HCT116 (cell line): ENCODE measurements at regions not wholly inside any gene's neighbourhood (a gene's known extent, or its start where the extent isn't known, plus 50 kb on each side); places are given as distances from the start of the nearest gene placed in this dataset.

Source experiments
- ATAC-seq: fragments of 200-7000 bp; cut with Tn5 transposase; 2 replicates; pipeline ENCODE4 v1.9.1; 2020; ENCODE audit warnings: mild to moderate bottlenecking, moderate library complexity
- BruUV-seq: library from RNA; stranded (reverse); fragments of 400-500 nt; replicated peaks from 2 replicates; lab custom pipeline; 2021; lab: Mats Ljungman, UMichigan
- CTCF ChIA-PET: fragments of 300-600 bp; sonication (Branson Sonifier 250); formaldehyde crosslinking; loops from one replicate; lab custom pipeline; 2021; ENCODE audit warnings: antibody characterized with exemption; lab: Charles Lee
- POLR2A ChIA-PET: fragments of 300-600, 350-600 bp; sonication (Branson Sonifier 250); formaldehyde crosslinking; loops from one replicate; lab custom pipeline; 2021; ENCODE audit warnings: antibody characterized with exemption; lab: Charles Lee
- RAD21 ChIA-PET, 2 experiments: fragments of 300-600 bp; sonication (Branson Sonifier 250); formaldehyde crosslinking; loops; one replicate each; lab custom pipeline; 2023; ENCODE audit warnings: low total read pairs in 2 of 2; ENCODE audit not compliant: uncharacterized antibody in 2 of 2, unreplicated experiment in 2 of 2, low non-redundant PET in 1 of 2; lab: Charles Lee
- DNase-seq: peaks from one replicate; pipeline ENCODE4 v3.0.0-alpha.2; 2010; ENCODE audit warnings: low read depth, low spot score
- H2AFZ ChIP-seq: fragments of 200-600 bp; shearing (Covaris generic), sonication (generic); 2 replicates; pipeline ENCODE4 v1.6.1; 2017; ENCODE audit warnings: low read depth, mixed run types, mixed read lengths, antibody characterized with exemption, low read length; ENCODE audit not compliant: poor library complexity, severe bottlenecking
- H3K27ac ChIP-seq: 2 replicates; pipeline ENCODE4 v1.5.1; 2012; ENCODE audit warnings: low read depth, low read length
- H3K27me3 ChIP-seq: fragments of 200-600 bp; sonication (generic); 2 replicates; pipeline ENCODE4 v1.6.1; 2016; ENCODE audit warnings: mixed run types, low read length, mixed read lengths; ENCODE audit not compliant: insufficient read depth
- H3K36me3 ChIP-seq, 2 experiments: fragments of 200-500 bp in 1 of 2; fragments of 200-600 bp in 1 of 2; sonication (Bioruptor generic) in 1 of 2; sonication (generic) in 1 of 2; 2 replicates each; pipeline versions ENCODE4 v1.5.1 to v1.6.1; 2014 to 2016; ENCODE audit warnings: low read length in 2 of 2, inconsistent platforms in 1 of 2, mixed read lengths in 1 of 2, mixed run types in 1 of 2; ENCODE audit not compliant: insufficient read depth in 2 of 2, control insufficient read depth in 1 of 2
- H3K4me1 ChIP-seq, 2 experiments: fragments of 200-600 bp in 1 of 2; sonication (generic) in 1 of 2; 2 replicates each; pipeline versions ENCODE4 v1.5.1 to v1.6.1; 2012 to 2017; ENCODE audit warnings: low read length in 2 of 2, inconsistent platforms in 1 of 2, mild to moderate bottlenecking in 1 of 2, mixed read lengths in 1 of 2, mixed run types in 1 of 2, moderate library complexity in 1 of 2; ENCODE audit not compliant: insufficient read depth in 2 of 2, control insufficient read depth in 1 of 2
- H3K4me2 ChIP-seq: fragments of 200-600 bp; sonication (generic); 2 replicates; pipeline ENCODE4 v1.6.1; 2017; ENCODE audit warnings: mixed run types, low read length, mixed read lengths
- H3K4me3 ChIP-seq, 2 experiments: fragments of 200-600 bp in 1 of 2; sonication (generic) in 1 of 2; replicated peaks in 1 of 2; 2 replicates each; pipeline ENCODE4 v1.5.1; 2011 to 2016; ENCODE audit warnings: low read length in 2 of 2, control low read depth in 1 of 2, low read depth in 1 of 2, mild to moderate bottlenecking in 1 of 2, mixed read lengths in 1 of 2, mixed run types in 1 of 2
- H3K79me2 ChIP-seq: fragments of 200-600 bp; sonication (generic); 2 replicates; pipeline ENCODE4 v1.6.1; 2017; ENCODE audit warnings: mild to moderate bottlenecking, mixed run types, low read length, moderate library complexity, mixed read lengths; ENCODE audit not compliant: insufficient read depth
- H3K9ac ChIP-seq: fragments of 200-600 bp; sonication (generic); 2 replicates; pipeline ENCODE4 v1.6.1; 2016; ENCODE audit warnings: low read length, mixed read lengths
- H3K9me2 ChIP-seq: fragments of 200-600 bp; sonication (generic), shearing (Covaris generic); 2 replicates; pipeline ENCODE4 v1.6.1; 2017; ENCODE audit warnings: mixed run types, mild to moderate bottlenecking, moderate library complexity; ENCODE audit not compliant: insufficient read depth
- H3K9me3 ChIP-seq, 2 experiments: fragments of 200-500 bp in 1 of 2; fragments of 200-600 bp in 1 of 2; sonication (Bioruptor generic) in 1 of 2; sonication (generic) in 1 of 2; 2 replicates each; pipeline ENCODE4 v1.6.1; 2014 to 2017; ENCODE audit warnings: low read length in 2 of 2, mixed read lengths in 2 of 2, inconsistent platforms in 1 of 2, low read depth in 1 of 2, mild to moderate bottlenecking in 1 of 2, mixed run types in 1 of 2, moderate library complexity in 1 of 2; ENCODE audit not compliant: control insufficient read depth in 1 of 2, insufficient read depth in 1 of 2
- H4K20me1 ChIP-seq: fragments of 200-600 bp; sonication (generic), shearing (Covaris generic); 2 replicates; pipeline ENCODE4 v1.6.1; 2017; ENCODE audit warnings: mixed run types, mild to moderate bottlenecking, moderate library complexity; ENCODE audit not compliant: insufficient read depth
- ATF3 ChIP-seq: IDR thresholded peaks from 2 replicates; pipeline ENCODE4 v1.6.1; 2012
- CEBPB ChIP-seq: IDR thresholded peaks from 2 replicates; pipeline ENCODE4 v1.6.1; 2012; ENCODE audit warnings: low read depth
- CTCF ChIP-seq, 3 experiments: fragments of 200-600 bp in 1 of 3; sonication (generic) in 1 of 3; IDR thresholded peaks in 2 of 3; conservative IDR thresholded peaks in 1 of 3; 2 replicates each; pipeline ENCODE4 v1.5.1; 2012 to 2017; ENCODE audit warnings: low read depth in 2 of 3, low read length in 2 of 3, antibody characterized with exemption in 1 of 3, borderline replicate concordance in 1 of 3, control low read depth in 1 of 3, mild to moderate bottlenecking in 1 of 3, mixed read lengths in 1 of 3, mixed run types in 1 of 3, moderate library complexity in 1 of 3; ENCODE audit not compliant: insufficient read depth in 1 of 3
- EGR1 ChIP-seq: IDR thresholded peaks from 2 replicates; pipeline ENCODE4 v1.6.1; 2012; ENCODE audit warnings: low read depth
- ELF1 ChIP-seq: IDR thresholded peaks from 2 replicates; pipeline ENCODE4 v1.6.1; 2012; ENCODE audit warnings: low read depth, borderline replicate concordance
- EZH2phosphoT487 ChIP-seq: fragments of 200-600 bp; IDR thresholded peaks from 2 replicates; pipeline ENCODE4 v1.6.1; 2018; ENCODE audit warnings: antibody characterized with exemption, borderline replicate concordance
- JUND ChIP-seq: IDR thresholded peaks from 2 replicates; pipeline ENCODE4 v1.6.1; 2012
- MAX ChIP-seq: IDR thresholded peaks from 2 replicates; pipeline ENCODE4 v1.6.1; 2012
- POLR2A ChIP-seq: IDR thresholded peaks from 2 replicates; pipeline ENCODE4 v1.7.0; 2011; ENCODE audit warnings: borderline replicate concordance; ENCODE audit not compliant: insufficient read depth, insufficient read length; ENCODE audit errors: extremely low read depth
- POLR2AphosphoS5 ChIP-seq: IDR thresholded peaks from 2 replicates; pipeline ENCODE4 v1.6.1; 2011; ENCODE audit warnings: mild to moderate bottlenecking, low read depth, low read length, moderate library complexity
- REST ChIP-seq: IDR thresholded peaks from 2 replicates; pipeline ENCODE4 v1.6.1; 2012; ENCODE audit warnings: low read depth
- SP1 ChIP-seq: IDR thresholded peaks from 2 replicates; pipeline ENCODE4 v1.6.1; 2012; ENCODE audit warnings: low read depth
- SRF ChIP-seq: IDR thresholded peaks from 2 replicates; pipeline ENCODE4 v1.6.1; 2012; ENCODE audit warnings: low read depth
- TCF7L2 ChIP-seq: IDR thresholded peaks from 2 replicates; pipeline ENCODE4 v1.7.0; 2011; ENCODE audit warnings: borderline replicate concordance, inconsistent platforms; ENCODE audit not compliant: insufficient read depth, insufficient read length; ENCODE audit errors: extremely low read depth
- ZNF274 ChIP-seq: fragments of 200-500 bp; sonication (Bioruptor generic); IDR thresholded peaks from 2 replicates; pipeline ENCODE4 v1.6.1; 2014; ENCODE audit warnings: mild to moderate bottlenecking, low read depth, low read length, inconsistent platforms
- intact Hi-C: fragments of 100-400 bp; cut with micrococcal nuclease; formaldehyde crosslinking; loops from 2 replicates; pipeline ENCODE4 v1.10.0; 2022

- POLR2A ChIA-PET = no interaction called here
- H4K20me1 ChIP-seq = no peaks in the 10 kb centered on the region
- H3K36me3 ChIP-seq = no peaks in the 10 kb centered on the region
- intact Hi-C loops = no loop called here
- RAD21 ChIA-PET = no interaction called here
- ATAC-seq (no peak), DNase-seq (no peak)
- no peak overlapping the region for H3K4me3 ChIP-seq
- H3K27me3 ChIP-seq = no peaks in the 10 kb centered on the region
- H3K4me2 ChIP-seq = no peak overlapping the region
- CTCF ChIA-PET = no interaction called here
- H3K4me1 ChIP-seq = no peaks in the 10 kb centered on the region; a peak in 1 of 4 replicates
- H3K9ac ChIP-seq = no peak overlapping the region
- H3K27ac ChIP-seq = no peak overlapping the region
- BruUV-seq = no TSS peak
- TF ChIP-seq SP1 (no peak), EGR1 (no peak), SRF (no peak), MAX (no peak), ATF3 (no peak), JUND (no peak), REST (no peak), EZH2phosphoT487 (no peak), POLR2AphosphoS5 (no peak), ELF1 (no peak), TCF7L2 (no peak), CTCF (IDR thresholded peaks at IDR 0.05 in 2 of 3, conservative IDR thresholded peaks at IDR 0.05 in 1 of 3; ENCODE audit: borderline replicate concordance in 1 of 3, insufficient read depth in 1 of 3, low read depth in 2 of 3, low read length in 2 of 3) (no peak), CEBPB (no peak), ZNF274 (no peak), POLR2A (no peak)
- H2AFZ ChIP-seq = no peak overlapping the region
- no peaks in the 10 kb centered on the region for H3K9me3 ChIP-seq
- H3K9me2 ChIP-seq = no peaks in the 10 kb centered on the region
- no peaks in the 10 kb centered on the region for H3K79me2 ChIP-seq
These were observed 113.2 kb downstream of the SLC25A46 start for GRCh38 chr5:110852053-110852452.
